GM18508 (cell line): ENCODE measurements at regions not wholly inside any gene's neighbourhood (a gene's known extent, or its start where the extent isn't known, plus 50 kb on each side); places are given as distances from the start of the nearest gene placed in this dataset.

Source experiments
- ATAC-seq: cut with Tn5 transposase; IDR thresholded peaks from one replicate; pipeline ENCODE4 v1.9.1; 2021; ENCODE audit warnings: moderate number of reproducible peaks; ENCODE audit not compliant: insufficient read depth, unreplicated experiment

- ATAC-seq, result no peak
These were observed 73.2 kb upstream of the CIBAR2 start for GRCh38 chr16:85185303-85186100.

- ATAC-seq, result no peak
These were observed 74.7 kb upstream of the CIBAR2 start for GRCh38 chr16:85187002-85187401.

DNA sequence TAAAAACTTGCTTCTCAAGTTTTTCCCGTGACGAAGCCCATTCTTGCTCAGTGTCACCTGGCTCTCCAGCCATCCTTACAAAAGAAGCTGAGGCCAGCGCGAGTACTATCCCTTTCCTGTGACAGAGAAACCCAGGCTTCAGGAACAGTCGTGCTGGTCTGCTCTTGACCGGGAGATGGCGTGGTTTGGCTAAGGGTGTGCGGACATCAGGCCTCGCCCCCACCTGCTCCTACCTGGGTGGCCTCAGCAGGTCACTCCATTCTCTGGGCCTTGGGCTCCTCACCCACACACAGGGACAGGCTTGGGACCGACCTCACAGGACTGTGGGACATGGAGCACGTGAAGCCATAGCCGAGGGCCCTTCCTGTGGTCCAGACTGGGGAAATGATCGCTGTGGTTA lies 75.2 kb upstream of the CIBAR2 start:
- ATAC-seq, result no peak

DNA sequence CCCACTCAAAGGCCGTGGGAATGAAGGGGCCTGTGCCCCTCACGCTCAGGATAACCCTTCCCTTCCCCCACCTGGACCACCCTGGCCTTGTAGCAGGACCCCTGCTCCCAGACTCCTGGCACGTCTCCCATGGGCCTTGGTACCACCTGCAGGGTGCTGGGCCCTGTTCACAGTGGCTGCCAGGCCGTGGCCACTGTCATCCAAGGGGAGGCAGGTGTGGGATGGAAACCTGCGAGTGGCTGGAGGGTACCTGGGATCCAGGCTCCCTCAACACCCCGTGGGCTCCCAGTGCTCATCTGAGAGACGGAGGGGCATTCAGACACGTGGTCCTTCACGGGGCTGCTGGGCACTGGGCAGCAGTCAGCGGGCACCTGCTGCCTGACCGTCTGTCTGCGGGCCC lies 75.6 kb upstream of the CIBAR2 start:
- ATAC-seq, result no peak

- no peak for ATAC-seq
These were observed 76.8 kb upstream of the CIBAR2 start for GRCh38 chr16:85188822-85189672.

GRCh38 chr16:85190572-85190971 lies 78.3 kb upstream of the CIBAR2 start:
- no peak for ATAC-seq

GRCh38 chr16:85191341-85191965 lies 79.2 kb upstream of the CIBAR2 start:
- ATAC-seq, result no peak

GRCh38 chr16:85192238-85193114 lies 80.2 kb upstream of the CIBAR2 start:
- ATAC-seq, result no peak

GRCh38 chr16:85193115-85193493 lies 80.8 kb upstream of the CIBAR2 start:
- ATAC-seq, result no peak

DNA sequence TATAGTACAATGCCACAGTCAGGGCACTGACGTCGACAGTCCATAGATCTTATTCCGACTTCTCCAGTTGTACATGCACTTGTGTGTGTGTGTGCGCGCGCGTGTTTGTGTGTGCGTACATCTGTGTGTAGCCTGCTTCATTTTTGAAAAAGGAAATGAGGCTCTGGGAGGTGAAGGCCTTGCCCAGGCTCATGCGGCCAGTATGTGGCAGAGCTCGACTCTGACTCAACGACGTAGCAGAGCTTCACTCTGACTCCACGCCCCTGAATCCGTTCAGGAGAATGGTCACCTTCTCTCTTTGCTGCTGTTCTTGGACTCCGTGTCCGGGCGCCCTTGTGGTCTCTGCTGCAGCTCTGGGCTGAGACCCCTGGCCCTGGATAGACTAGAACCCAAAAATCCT lies 81.6 kb upstream of the CIBAR2 start:
- ATAC-seq, result no peak

DNA sequence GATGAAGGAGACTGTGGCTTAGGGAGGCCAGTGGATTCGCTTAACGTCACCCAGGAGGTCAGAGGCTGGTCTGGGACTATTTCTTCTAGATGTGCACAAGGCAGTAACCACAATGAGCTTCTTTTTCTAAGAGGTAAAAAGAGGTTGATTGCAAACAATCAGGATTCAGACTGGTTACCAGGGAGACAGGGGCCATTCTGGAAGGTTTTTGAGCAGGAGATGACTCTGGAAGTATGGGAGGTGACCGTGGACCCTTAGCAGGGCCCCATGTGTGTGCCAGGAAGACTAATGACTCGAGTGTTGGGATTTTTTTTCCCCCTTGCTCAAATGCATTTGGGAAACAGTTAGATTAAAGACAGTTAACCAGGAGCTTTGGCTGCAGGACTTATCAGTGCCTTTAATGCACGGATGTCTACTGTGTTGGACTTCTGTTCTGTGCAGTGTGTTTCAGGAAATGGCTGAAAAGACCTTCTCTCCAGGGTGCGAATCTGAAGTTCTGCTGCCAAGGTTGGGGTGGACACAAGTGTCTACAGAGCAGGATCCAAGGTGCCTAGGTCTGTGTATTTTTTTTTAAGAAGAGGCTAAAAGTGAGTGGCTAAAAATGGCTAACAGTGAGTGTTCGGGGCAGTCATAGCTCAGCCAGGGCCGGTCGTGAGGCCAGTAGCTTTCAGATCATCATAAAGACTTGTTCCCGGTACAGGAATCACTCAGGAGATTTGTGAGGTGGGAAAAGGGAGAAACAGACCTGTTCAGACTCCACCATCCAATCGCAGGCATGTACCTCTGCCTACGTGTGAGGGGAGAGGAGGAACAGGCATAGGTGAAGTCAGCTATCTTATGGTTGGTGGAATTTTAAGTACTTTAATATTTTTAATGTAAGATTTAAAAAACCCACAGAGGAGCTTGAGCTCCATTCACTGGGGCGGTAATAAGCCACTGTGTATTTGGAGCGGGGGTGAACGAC lies 82.3 kb upstream of the CIBAR2 start:
- ATAC-seq, result no peak

DNA sequence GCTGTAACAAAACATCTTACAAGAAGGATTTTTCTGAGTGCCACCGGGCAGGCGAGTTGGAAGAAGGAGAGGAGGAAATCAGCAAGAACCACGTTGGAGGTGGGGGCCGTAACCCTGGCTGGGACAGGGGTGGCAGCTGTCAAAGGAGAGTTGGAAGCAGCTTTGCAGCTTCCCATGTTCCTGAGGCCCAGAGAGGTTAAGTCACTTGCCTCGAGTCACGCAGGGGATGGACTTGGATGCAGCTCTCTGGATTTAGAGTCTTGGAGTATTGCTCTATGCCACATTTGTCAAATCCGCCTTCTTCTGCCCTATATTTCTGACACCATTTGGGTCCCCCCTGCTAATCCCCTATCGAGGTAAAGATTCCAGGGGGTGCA lies 83.0 kb upstream of the CIBAR2 start:
- ATAC-seq, result no peak

- no peak for ATAC-seq
These were observed 83.9 kb upstream of the CIBAR2 start for GRCh38 chr16:85195900-85196772.

GRCh38 chr16:85196976-85197375 lies 84.7 kb upstream of the CIBAR2 start:
- ATAC-seq, result no peak

DNA sequence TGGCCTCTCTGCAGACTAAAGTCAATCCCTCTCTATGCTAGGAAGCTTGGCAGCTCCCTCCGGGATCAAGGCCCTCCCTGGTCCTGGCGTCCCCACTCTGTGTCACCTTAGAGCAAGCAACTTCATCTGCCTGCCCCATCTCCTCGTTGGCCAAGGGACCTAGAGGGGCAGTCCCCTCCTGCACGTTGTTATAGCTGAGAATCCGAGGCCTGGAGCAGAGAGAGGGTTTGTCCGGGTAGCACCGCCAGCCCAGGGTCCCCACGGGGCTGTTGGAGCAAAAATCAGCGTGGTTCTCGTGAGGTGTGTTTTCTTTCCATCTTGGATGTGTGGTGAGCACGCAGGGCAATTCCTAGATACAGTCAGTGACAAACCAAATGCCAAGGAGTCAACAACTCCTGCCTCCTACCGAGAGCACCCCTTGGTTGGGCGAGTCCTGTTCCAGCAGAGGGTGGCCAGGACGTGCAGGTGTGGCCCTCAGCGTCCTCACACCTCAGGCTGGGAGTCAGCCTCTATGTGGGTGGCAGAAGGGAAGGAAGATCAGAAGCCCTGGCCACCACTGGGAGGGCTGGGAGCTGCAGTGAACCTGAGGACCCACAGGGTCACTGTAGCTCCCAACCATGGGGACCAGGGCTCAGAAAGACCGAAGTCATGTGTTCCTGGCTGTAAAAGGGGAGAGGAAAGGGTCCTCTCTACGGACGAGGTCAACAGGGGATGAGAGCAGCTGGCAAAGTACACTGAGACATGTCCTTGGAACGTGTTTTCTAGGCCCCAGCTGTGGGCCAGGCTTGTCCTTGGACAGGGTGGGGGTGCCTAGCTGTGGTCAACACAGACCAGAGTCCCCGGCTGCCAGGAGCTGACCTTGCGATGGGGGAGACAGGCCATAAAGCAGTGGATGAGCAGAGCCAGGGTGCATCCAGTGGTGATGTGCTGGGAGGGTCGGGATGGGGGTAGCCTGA lies 85.6 kb upstream of the CIBAR2 start:
- ATAC-seq, result no peak

DNA sequence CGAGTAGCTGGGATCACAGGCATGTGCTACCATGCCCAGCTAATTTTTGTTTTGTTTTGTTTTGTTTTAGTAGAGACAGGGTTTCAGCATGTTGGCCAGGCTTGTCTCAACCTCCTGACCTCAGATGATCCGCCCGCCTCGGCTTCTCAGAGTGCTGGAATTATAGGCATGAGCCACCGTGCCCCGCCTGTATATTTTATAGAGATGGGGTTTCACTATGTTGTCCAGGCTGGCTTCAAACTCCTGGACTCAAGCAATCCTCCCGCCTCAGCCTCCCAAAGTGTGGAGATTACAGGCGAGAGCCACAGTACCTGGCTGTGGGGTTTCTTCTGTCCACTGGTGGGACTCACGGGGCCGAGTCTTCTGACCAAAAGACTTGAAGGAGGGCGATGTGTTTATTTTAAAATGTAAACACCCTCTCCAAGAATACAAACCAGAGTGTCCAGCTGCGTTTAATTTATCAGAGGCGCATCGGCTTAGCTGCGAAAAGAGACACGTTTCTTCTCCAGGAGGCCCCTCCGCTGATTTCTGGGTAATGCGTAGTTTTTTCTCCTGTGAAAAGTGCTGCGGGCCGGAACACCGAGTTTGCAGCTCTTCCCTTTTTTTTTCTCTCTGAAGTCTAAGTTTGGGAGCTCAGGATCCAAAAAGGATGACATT lies 86.9 kb upstream of the CIBAR2 start:
- no peak for ATAC-seq

DNA sequence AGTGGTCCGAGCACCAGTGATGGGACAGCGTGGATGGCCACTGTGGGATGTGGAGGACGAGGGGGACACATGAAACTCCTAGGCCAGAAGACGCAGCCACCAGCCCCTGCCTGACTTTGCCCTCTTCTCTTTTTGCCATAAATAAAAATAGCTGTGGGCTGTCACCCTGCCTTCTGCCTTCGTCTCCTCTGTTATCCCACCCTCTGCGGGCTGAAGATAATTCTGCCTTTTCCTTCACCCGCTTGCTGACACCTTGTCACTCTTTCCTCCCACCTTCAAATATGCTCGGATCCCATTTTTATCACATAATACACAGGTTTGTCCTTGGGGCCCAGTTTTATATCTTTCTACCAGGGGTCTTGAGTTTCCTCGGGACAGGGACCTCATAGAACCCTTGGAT lies 87.6 kb upstream of the CIBAR2 start:
- ATAC-seq, result no peak
